OCI-M2 (cell line): ENCODE measurements at regions not wholly inside any gene's neighbourhood (a gene's known extent, or its start where the extent isn't known, plus 50 kb on each side); places are given as distances from the start of the nearest gene placed in this dataset.

Source experiments
- DNase-seq: peaks from one replicate; lab custom pipeline; 2025; ENCODE audit not compliant: unreplicated experiment; lab: John Stamatoyannopoulos, UW

- DNase-seq = no peak
These were observed 312.1 kb upstream of the PCDH20 start for GRCh38 chr13:61727767-61728166.

DNA sequence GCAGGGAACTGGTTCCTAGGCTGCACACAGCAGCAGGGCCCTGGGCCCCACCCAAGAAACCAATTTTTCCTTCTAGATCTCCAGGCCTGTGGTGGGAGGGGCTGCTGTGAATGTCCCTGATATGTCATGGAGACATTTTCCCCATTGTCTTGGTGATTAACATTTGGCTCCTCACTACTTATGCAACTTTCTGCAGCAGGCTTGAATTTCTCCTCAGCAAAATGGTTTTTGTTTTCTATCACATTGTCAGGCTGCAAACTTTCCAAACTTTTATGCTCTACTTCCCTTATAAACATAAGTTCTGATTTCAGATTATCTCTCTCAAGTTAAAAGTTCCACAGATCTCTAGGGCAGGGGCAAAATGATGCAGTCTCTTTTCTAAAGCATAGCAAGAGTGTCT is 310.2 kb upstream of the PCDH20 start:
- no peak for DNase-seq

- DNase-seq = no peak
These were observed 306.5 kb upstream of the PCDH20 start for GRCh38 chr13:61722119-61722518.

DNA sequence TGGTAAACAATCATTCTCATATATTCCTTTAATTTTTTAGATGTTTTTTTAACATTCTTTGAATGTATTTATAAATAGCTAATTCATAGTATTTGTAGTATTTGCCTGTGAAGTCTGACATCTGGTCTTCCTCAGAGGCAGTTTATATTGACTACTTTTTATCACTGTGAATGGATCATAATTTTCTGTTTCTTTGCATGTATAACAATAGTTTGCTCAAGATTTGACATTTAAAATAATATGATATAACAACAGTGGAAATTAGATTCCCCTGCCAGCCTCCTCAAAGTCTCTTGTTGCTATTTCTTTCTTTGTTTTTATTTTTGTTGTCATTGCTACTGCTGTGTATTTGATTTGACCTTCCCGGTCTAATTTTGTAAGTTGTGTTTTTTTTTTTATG is 297.0 kb upstream of the PCDH20 start:
- no peak for DNase-seq

GRCh38 chr13:61709258-61709657 is 293.6 kb upstream of the PCDH20 start:
- no peak for DNase-seq

DNA sequence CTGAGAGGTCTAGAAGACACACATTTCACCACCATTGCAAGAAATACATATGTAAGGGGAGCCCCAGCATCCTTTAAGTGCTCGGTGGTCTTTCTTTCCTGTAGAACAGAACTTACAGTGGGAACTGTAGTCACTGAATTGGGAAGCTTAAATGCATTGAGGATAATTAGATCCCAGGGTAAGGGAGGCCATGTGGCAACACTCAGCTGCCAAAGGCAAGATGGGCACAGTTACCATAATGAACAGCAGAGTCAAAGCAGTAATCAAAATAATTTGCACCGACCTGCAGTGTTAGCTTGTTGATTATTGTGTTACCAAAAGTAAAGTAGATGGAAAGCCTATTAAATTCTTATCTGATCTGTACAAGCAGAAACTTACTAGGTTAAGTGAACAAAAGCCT is 291.2 kb upstream of the PCDH20 start:
- no peak for DNase-seq

GRCh38 chr13:61700620-61701019 is 285.0 kb upstream of the PCDH20 start:
- no peak for DNase-seq

GRCh38 chr13:61700181-61700580 is 284.5 kb upstream of the PCDH20 start:
- no peak for DNase-seq

- no peak for DNase-seq
These were observed 281.0 kb upstream of the PCDH20 start for GRCh38 chr13:61696676-61697075.

GRCh38 chr13:61695147-61695546 is 279.5 kb upstream of the PCDH20 start:
- no peak for DNase-seq

DNA sequence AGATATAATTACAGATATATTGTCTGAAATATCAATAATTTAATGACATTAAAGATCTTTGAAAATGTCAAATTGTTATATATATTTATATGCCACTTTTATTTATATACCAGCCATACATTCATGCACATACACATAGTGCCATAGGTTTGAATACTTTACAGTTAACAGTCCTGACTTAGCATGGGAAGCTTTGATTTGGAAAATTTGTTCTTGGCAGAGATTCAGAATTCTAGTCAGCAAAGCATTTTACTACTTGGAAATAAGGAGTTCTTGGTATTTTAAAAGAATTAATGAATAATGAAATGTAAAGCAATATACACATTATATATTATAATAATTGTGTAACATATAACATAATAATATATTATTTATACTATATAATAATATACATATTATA is 277.0 kb upstream of the PCDH20 start:
- no peak for DNase-seq

GRCh38 chr13:61685682-61686012 is 270.0 kb upstream of the PCDH20 start:
- no peak for DNase-seq

DNA sequence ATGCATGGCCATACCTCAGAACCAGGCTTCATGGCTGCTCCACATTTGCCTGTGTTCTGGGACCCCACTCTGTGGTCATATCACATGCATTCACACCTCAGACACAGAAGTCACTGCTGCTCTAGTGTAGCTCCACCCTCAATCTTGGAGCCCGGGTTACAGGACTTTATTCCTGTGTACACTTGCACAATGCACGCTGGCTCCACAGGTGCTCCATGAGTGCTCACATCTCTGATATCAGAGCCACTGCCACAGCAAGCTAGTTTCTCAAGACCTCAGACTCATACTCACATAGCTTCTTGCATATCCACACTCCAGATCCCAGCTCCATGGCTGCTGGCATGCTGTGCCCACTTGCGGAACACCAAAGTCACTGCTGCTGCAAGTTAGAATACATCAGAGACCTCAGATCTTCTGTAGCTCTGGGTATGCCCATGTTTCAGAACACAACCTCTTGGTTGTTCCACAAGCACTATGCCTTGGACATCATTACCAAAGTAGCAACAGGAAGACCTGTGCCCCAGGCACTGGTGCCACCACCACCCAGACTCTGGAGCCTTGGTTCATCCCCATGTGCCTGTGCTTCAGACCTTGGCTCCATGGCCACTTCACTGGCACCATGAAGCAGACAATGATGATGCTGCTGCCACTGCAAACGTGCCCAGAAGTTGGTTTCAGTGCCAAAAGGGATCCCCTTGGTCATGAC is 269.5 kb upstream of the PCDH20 start:
- no peak for DNase-seq

- DNase-seq = no peak
These were observed 257.1 kb upstream of the PCDH20 start for GRCh38 chr13:61672756-61673155.

DNA sequence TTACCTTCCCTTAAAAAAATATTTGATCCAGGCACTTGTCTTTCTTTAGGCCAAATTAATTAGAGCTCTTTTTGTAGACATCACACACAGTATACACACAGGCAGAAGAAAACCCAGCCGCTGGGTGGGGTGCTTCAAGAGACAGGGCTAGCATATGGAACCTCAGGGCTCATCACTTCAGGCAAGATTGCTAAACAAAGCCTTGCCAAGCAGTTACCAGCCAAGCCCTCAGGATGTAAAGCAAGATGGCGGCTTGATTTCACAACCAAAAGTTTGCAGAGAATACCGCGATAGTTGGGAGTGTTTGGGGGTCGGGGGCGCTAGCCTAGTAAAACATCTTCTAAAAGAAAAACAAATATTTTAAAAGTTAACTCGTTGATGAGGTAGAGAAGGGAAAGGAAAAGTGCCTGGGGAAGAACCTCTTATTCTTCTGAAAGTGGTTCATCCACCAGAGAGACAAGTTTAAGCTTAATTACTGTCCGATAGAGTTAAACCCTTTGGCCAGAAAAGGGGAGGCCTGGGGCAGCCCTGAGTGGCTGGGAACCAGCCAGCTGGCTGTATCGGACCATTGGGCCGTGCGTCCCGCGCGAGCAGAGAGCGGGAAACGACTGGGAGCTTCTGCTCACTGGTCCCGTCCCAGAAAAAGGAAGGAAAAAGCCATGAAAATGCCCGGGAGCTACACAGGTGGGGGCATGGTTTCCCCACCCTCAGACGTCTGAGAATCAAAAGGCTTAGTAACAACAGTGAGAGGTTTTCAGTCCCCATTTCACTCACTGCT is 254.9 kb upstream of the PCDH20 start:
- no peak for DNase-seq

DNA sequence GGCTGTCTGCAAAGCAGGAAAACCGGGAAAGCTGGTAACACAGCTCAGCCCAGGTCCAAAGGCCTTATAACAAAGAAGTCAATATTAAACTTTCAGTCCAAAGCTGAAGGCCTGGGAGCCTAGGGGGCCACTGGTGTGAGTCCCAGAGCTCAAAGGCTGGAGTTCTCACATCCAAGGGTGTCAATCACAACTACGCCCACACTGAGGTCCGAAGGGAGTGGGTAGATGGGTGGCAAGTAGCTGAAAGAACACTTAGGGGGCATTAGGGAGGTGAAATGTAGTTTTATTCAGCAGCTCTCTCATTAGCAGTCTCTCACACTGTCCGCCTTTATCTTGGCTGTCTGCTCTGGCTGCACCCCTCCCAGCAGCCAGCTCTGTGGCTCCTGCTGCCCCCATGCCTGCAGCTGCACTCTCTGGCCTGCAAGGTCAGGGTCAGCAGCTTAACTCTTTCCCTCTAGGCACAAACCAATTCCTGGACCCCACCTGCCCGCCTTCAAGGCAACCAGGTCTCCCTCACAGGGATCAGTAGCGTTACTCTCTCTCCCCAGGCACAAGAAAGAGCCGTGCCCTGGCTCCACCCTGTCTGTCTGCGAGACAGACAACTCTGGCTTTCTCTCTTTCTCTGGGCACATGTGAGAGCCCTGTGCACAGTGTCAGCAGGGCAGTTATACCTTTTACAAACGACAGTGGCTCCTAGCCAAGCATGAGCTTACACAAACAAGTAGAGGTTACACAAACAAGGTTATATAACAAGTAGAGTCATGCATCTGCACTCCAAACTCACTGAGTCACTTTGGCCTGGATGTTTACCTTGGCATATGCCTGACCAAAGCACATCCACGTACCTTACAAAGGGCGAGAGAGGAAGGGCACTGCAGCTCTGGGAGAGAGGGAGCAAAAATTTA is 249.4 kb upstream of the PCDH20 start:
- DNase-seq = no peak

DNA sequence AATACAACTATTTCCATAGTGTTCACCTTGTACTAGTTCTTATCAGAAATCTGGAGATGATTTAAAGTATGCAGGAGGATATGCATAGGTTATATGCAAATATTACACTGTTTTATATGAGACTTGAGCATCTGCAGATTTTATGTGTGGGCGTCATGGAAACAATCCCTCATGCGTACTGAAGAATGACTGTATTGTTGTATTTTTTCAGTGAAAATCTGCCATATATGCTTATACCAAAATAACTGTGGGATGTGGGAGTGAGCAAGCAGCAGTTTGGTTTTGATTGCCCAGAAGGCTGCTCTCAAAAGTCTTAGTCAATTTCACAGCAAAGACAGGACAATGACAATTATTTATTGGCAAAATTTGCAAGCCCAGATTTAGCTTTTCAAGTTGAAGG is 238.8 kb upstream of the PCDH20 start:
- DNase-seq = no peak

DNA sequence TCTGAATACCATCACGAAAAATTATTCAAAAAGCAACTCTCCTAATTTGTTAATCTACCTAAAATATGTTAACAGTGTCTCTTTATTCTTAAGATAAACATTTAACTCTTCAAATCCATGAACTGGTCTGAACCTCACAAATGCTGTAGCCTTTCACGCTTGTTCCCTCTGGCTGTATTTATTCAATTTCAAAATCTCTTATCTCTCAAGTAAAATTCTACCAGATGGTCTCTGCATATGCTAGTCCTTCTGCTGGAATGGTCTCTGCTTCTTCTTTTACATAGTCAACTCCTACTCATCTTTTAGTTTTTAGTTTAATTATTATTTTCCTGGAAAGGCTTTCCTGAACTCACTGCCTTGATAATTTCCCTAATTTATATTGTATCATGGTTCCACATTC is 232.9 kb upstream of the PCDH20 start:
- no peak for DNase-seq

DNA sequence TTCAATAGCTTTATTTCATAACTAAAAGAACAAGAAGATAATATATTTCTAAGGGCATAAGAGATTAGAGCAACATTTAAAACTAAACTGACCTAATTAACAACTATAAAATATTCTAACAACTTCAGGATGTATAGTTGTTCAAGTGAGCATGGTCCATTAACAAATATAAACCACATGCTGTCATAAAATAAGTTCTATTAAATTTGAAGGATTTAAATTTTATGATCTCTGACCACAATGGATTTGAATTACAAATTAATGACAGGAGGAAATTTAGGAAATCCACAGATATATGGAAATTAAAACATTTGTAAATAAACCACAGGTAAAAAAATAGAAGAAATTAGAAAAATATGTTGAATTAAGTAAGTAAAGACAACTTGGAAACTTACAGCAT is 196.5 kb upstream of the PCDH20 start:
- no peak for DNase-seq

- no peak for DNase-seq
These were observed 192.5 kb upstream of the PCDH20 start for GRCh38 chr13:61608138-61608537.

DNA sequence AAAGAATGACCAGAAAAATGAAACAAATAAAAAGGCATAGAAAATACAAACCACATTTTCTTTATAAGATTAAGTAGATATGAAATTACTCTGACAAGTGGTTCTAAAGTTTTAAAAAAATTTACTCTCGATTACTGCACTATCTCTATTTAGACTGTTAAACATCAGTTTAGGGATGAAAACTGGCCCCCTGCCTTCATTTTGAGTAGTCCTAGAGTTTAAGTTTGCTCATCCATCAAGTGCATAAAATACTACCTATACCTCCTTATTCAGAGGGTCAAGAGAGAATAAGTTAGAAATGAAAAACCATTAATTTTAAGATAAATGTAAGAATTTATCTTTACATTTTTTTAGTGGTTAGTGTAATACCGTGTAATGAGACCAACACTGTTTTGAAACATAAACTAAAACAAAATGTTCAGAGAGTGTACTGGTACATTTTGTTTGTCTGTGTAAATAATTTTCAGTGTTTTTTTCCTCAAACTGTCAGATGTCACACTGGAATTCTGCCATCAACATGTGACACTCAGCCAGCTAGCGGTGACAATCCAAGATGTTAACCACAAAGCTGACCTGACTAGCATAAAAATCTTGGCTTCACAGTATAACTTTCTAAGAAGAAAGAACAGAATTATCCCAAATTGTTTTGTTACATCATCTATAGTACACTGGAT is 184.8 kb upstream of the PCDH20 start:
- no peak for DNase-seq
